ENCODE measurements at regions not wholly inside any gene's neighbourhood (a gene's known extent, or its start where the extent isn't known, plus 50 kb on each side); places are given as distances from the start of the nearest gene placed in this dataset.
"Not testable (repeated sequence)": the region's sequence is repeated elsewhere in the genome, so short reads cannot be mapped to it uniquely, and the experiment has no call there.

DNA sequence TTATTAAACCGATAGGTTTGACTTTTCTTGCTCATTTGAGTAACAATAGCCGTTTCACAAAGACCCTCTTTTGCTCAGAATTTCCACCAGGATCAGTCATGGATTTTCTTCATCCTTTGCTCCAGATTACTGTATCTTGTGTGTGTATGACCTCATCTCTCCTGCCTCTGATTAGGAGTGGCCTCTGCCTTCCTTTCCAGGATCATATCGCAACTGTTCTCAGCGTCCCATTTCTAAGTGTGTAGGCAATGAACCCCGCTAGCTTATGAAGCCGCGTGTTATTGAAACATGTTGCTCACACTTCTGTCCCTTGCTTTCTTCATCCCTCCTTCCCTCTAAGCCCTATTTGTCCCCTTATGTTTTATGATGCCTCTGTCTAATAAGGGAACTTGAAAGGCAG lies 169.8 kb upstream of the RPS23 start:
- no peak overlapping the region for H3K4me3 ChIP-seq (ENCODE audit: low read length in 3 of 3)
- H3K9me3 ChIP-seq (ENCODE audit: control insufficient read depth in 3 of 3, low read length in 3 of 3), result peaks cover 0 to 2% (median 0%) of the 10 kb centered on the region in 3 donors
- H3K27ac ChIP-seq (ENCODE audit: low read depth, low read length), result peak overlapping the region; percentile 58
- no peaks in the 10 kb centered on the region for H3K36me3 ChIP-seq (ENCODE audit: control insufficient read depth in 3 of 3, insufficient read depth in 3 of 3, low read length in 3 of 3)
- H3K4me1 ChIP-seq (ENCODE audit: control insufficient read depth in 3 of 3, insufficient read depth in 3 of 3, low read length in 3 of 3), result peaks cover 0 to 11% (median 0%) of the 10 kb centered on the region in 3 donors
- H3K27me3 ChIP-seq (ENCODE audit: control insufficient read depth in 3 of 3, insufficient read depth in 3 of 3, low read length in 3 of 3), result no peaks in the 10 kb centered on the region
- H3K9ac ChIP-seq (ENCODE audit: low read depth in 1 of 3, low read length in 3 of 3), result no peak overlapping the region

DNA sequence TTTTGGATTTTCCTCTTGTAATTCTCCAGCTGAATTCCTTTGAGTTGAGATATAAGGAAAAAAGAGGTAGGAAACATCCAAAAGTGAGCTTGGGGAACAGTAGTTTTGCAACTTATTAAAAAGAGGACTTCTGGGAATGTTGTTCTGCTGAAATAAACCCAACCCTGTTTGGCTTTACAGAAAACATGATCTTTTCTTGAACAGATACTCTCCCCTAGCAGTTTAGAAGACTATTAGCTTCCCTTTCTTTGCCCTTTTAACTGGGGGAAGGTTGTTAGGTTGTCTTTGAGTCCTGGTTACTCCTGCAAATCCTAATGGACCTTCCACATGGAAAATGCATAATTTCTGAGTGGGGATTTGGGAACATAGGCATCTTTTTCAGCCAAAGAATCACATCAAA lies 168.7 kb upstream of the RPS23 start:
- no peaks in the 10 kb centered on the region for H3K27me3 ChIP-seq (ENCODE audit: control insufficient read depth in 3 of 3, insufficient read depth in 3 of 3, low read length in 3 of 3)
- H3K27ac ChIP-seq (ENCODE audit: low read depth, low read length), result peak overlapping the region; percentile 58
- no peaks in the 10 kb centered on the region for H3K36me3 ChIP-seq (ENCODE audit: control insufficient read depth in 3 of 3, insufficient read depth in 3 of 3, low read length in 3 of 3)
- H3K4me1 ChIP-seq (ENCODE audit: control insufficient read depth in 3 of 3, insufficient read depth in 3 of 3, low read length in 3 of 3), result peaks cover 0 to 11% (median 0%) of the 10 kb centered on the region in 3 donors
- H3K9me3 ChIP-seq (ENCODE audit: control insufficient read depth in 3 of 3, low read length in 3 of 3), result peaks cover 0 to 2% (median 0%) of the 10 kb centered on the region in 3 donors
- no peak overlapping the region for H3K4me3 ChIP-seq (ENCODE audit: low read length in 3 of 3)
- H3K9ac ChIP-seq (ENCODE audit: low read depth in 1 of 3, low read length in 3 of 3), result no peak overlapping the region

DNA sequence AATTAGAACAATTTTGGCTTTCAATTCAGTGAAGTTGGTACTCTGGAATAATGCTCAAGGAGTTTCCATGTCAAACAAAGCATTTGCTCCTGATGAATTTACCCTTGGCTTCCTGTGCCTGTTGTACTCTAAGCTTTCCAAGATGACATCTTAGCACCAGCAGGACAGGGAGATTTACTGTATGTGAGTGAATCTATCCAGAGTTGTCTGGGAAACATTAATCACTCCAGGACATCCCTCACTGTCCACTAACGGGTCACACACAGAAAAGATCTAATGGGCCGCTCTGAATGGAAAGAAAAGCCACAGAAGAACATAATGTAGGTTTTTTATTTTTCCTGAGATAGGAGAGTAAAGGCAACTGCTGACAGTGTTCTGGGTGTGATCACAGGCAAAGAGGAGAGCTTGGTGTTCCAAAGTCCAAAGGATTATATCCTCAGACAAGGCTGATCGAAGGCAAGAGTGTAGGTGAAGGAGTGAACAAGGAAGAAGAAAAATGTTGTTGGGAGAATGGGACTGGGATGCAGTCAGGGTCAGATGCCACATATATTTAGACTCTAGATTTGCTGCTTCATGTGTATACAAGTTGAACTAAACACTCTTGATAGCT lies 167.7 kb upstream of the RPS23 start:
- H3K27ac ChIP-seq (ENCODE audit: low read depth, low read length), result peak overlapping the region; percentile 25
- no peaks in the 10 kb centered on the region for H3K27me3 ChIP-seq (ENCODE audit: control insufficient read depth in 3 of 3, insufficient read depth in 3 of 3, low read length in 3 of 3)
- no peak overlapping the region for H3K9ac ChIP-seq (ENCODE audit: low read depth in 1 of 3, low read length in 3 of 3)
- H3K4me1 ChIP-seq (ENCODE audit: control insufficient read depth in 3 of 3, insufficient read depth in 3 of 3, low read length in 3 of 3), result peaks cover 0 to 11% (median 0%) of the 10 kb centered on the region in 3 donors
- no peak overlapping the region for H3K4me3 ChIP-seq (ENCODE audit: low read length in 3 of 3)
- H3K36me3 ChIP-seq (ENCODE audit: control insufficient read depth in 3 of 3, insufficient read depth in 3 of 3, low read length in 3 of 3), result no peaks in the 10 kb centered on the region
- no peaks in the 10 kb centered on the region for H3K9me3 ChIP-seq (ENCODE audit: control insufficient read depth in 3 of 3, low read length in 3 of 3)

DNA sequence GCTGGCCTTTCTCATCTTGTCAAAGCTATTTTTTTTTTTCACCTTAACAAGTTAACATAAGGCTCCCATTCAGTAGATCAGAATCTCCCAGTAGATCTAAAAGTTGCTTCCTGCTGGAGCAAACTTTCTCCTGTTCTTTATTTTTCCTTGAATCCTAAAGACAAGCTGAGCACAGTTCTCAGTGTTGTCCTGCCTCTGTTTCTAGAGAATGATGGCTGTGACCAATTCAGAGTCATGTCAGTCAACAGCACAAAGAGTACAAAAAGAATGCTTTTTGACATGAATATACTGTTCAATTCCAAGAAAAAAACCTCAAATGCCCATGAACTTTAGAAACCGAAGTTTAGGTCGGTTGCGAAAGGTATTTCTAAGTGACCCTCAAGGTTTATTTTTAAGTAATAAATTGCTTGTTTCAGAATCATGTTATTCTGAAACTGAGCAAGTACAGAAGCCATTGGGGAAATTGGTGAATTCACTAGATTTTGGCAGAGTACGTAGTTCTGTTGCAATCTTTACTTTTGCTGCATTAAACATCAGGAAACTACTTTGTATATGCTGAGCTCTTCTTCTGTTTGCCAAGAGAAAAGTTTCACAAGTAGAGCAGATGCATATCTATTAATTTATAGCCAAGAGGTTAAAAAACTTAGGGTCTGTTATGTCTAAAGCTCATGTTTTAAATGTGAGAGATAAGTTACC lies 161.7 kb upstream of the RPS23 start:
- no peaks in the 10 kb centered on the region for H3K36me3 ChIP-seq (ENCODE audit: control insufficient read depth in 3 of 3, insufficient read depth in 3 of 3, low read length in 3 of 3)
- no peaks in the 10 kb centered on the region for H3K27me3 ChIP-seq (ENCODE audit: control insufficient read depth in 3 of 3, insufficient read depth in 3 of 3, low read length in 3 of 3)
- H3K9me3 ChIP-seq (ENCODE audit: control insufficient read depth in 3 of 3, low read length in 3 of 3), result no peaks in the 10 kb centered on the region
- H3K4me1 ChIP-seq (ENCODE audit: control insufficient read depth in 3 of 3, insufficient read depth in 3 of 3, low read length in 3 of 3), result no peaks in the 10 kb centered on the region
- no peak overlapping the region for H3K9ac ChIP-seq (ENCODE audit: low read depth in 1 of 3, low read length in 3 of 3)
- no peak overlapping the region for H3K4me3 ChIP-seq (ENCODE audit: low read length in 3 of 3)
- no peak overlapping the region for H3K27ac ChIP-seq (ENCODE audit: low read depth, low read length)

DNA sequence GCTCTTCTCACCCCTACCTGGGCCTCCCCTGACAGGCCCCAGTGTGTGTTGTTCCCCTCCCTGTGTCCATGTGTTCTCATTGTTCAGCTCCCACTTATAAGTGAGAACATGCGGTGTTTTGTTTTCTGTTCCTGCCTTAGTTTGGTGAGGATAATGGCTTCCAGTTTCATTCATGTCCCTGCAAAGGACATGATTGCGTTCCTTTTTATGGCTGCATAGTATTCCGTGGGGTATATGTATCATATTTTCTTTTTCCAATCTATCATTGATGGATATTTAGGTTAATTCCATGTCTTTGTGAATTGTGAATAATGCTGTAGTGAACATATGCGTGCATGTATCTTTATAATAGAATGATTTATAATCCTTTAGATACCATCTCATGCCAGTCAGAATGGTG lies 159.4 kb upstream of the RPS23 start:
- H3K36me3 ChIP-seq (ENCODE audit: control insufficient read depth in 3 of 3, insufficient read depth in 3 of 3, low read length in 3 of 3); H3K4me3 ChIP-seq (ENCODE audit: low read length in 3 of 3); H3K4me1 ChIP-seq (ENCODE audit: control insufficient read depth in 3 of 3, insufficient read depth in 3 of 3, low read length in 3 of 3); H3K27me3 ChIP-seq (ENCODE audit: control insufficient read depth in 3 of 3, insufficient read depth in 3 of 3, low read length in 3 of 3); H3K27ac ChIP-seq (ENCODE audit: low read depth, low read length); H3K9me3 ChIP-seq (ENCODE audit: control insufficient read depth in 3 of 3, low read length in 3 of 3); H3K9ac ChIP-seq (ENCODE audit: low read depth in 1 of 3, low read length in 3 of 3): not testable (repeated sequence)

DNA sequence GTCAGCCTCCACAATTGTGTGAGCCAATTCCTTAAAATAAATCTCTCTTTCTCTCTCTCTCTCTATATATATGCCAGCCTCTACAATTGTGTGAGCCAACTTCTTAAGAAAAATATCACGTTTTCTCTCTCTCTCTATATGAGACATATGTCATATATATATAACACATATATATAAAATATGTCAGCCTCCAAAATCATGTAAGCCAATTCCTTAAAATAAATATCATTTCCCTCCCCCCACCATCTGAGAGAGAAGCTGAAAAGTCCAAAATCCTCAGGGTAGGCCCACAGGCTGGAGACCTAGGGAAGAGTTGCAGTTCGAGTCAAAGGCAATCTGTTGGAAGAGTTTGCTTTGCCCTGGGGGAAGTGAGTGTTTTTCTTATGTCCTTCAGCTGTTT lies 158.1 kb upstream of the RPS23 start:
- no peak overlapping the region for H3K9ac ChIP-seq (ENCODE audit: low read depth in 1 of 3, low read length in 3 of 3)
- no peaks in the 10 kb centered on the region for H3K27me3 ChIP-seq (ENCODE audit: control insufficient read depth in 3 of 3, insufficient read depth in 3 of 3, low read length in 3 of 3)
- no peaks in the 10 kb centered on the region for H3K9me3 ChIP-seq (ENCODE audit: control insufficient read depth in 3 of 3, low read length in 3 of 3)
- no peak overlapping the region for H3K4me3 ChIP-seq (ENCODE audit: low read length in 3 of 3)
- no peaks in the 10 kb centered on the region for H3K36me3 ChIP-seq (ENCODE audit: control insufficient read depth in 3 of 3, insufficient read depth in 3 of 3, low read length in 3 of 3)
- H3K4me1 ChIP-seq (ENCODE audit: control insufficient read depth in 3 of 3, insufficient read depth in 3 of 3, low read length in 3 of 3), result no peaks in the 10 kb centered on the region
- H3K27ac ChIP-seq (ENCODE audit: low read depth, low read length), result no peak overlapping the region

DNA sequence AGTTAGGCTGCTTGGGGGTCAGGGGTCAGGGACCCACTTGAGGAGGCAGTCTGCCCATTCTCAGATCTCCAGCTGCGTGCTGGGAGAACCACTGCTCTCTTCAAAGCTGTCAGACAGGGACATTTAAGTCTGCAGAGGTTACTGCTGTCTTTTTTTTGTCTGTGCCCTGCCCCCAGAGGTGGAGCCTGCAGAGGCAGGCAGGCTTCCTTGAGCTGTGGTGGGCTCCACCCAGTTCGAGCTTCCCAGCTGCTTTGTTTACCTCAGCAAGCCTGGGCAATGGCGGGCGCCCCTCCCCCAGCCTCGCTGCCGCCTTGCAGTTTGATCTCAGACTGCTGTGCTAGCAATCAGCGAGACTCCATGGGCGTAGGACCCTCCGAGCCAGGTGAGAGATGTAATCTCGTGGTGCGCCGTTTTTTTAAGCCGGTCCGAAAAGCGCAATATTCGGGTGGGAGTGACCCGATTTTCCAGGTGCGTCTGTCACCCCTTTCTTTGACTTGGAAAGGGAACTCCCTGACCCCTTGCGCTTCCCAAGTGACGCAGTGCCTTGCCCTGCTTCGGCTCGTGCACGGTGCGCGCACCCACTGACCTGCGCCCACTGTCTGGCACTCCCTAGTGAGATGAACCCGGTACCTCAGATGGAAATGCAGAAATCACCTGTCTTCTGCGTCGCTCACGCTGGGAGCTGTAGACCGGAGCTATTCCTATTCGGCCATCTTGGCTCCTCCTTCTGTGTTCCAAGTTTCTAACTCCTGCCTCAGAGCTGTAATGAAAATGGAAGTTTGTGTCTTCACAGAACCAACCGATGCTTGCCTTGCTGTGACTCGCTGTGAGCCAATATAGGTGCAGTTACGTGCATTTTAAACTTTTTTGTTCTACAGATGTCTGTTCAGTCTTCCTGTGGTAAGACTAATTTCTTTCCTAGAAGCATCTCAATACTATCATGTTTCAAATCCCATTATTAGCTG lies 156.8 kb upstream of the RPS23 start:
- not testable (repeated sequence) for H3K27me3 ChIP-seq (ENCODE audit: control insufficient read depth in 3 of 3, insufficient read depth in 3 of 3, low read length in 3 of 3); H3K9me3 ChIP-seq (ENCODE audit: control insufficient read depth in 3 of 3, low read length in 3 of 3); H3K9ac ChIP-seq (ENCODE audit: low read depth in 1 of 3, low read length in 3 of 3)

DNA sequence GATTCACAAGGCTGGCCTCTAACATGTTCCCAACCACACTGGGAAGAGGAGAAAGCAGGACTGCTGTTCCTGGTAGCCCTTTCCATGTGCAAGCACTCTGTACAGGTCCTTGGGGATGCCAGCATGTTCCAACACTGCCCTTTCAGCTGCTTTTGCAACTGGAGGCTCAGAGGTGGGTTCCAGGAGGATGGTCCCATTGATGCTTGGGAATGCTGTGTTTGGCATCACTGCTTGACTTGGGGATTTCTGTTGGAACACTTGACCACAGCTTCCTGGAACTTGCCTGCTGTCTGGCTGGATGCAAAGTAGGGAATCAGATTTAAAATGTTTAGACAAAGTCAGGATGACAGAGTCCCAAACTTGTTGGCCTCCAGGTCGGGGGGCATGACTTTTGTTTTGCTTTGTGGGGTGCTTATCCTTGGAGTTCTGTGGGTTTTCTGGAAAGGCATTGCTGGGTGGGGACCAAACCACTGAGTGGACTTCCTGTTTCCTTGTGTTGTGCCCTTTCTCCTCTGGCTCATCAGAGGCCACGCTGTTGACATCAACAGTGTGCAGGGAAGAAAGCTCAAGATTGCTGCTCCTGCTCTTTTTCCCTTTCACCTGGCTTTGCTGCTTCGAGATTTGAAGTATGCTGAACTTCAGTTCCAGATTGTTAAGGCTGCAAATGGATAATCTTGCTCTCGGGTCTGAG lies 148.5 kb upstream of the RPS23 start:
- Histone ChIP-seq H3K27me3 (ENCODE audit: control insufficient read depth in 3 of 3, insufficient read depth in 3 of 3, low read length in 3 of 3) (no peaks in the 10 kb centered on the region), H3K36me3 (ENCODE audit: control insufficient read depth in 3 of 3, insufficient read depth in 3 of 3, low read length in 3 of 3) (no peaks in the 10 kb centered on the region), H3K27ac (ENCODE audit: low read depth, low read length) (peak overlapping the region; percentile 33), H3K4me3 (ENCODE audit: low read length in 3 of 3) (no peak overlapping the region), H3K9ac (ENCODE audit: low read depth in 1 of 3, low read length in 3 of 3) (no peak overlapping the region), H3K9me3 (ENCODE audit: control insufficient read depth in 3 of 3, low read length in 3 of 3) (no peaks in the 10 kb centered on the region), H3K4me1 (ENCODE audit: control insufficient read depth in 3 of 3, insufficient read depth in 3 of 3, low read length in 3 of 3) (peaks cover 0 to 4% (median 3%) of the 10 kb centered on the region in 3 donors)

More for the DNA sequence above, 156.8 kb upstream of the RPS23 start:
- H3K4me1 ChIP-seq (ENCODE audit: control insufficient read depth in 3 of 3, insufficient read depth in 3 of 3, low read length in 3 of 3); H3K27ac ChIP-seq (ENCODE audit: low read depth, low read length); H3K36me3 ChIP-seq (ENCODE audit: control insufficient read depth in 3 of 3, insufficient read depth in 3 of 3, low read length in 3 of 3); H3K4me3 ChIP-seq (ENCODE audit: low read length in 3 of 3): not testable (repeated sequence)

DNA sequence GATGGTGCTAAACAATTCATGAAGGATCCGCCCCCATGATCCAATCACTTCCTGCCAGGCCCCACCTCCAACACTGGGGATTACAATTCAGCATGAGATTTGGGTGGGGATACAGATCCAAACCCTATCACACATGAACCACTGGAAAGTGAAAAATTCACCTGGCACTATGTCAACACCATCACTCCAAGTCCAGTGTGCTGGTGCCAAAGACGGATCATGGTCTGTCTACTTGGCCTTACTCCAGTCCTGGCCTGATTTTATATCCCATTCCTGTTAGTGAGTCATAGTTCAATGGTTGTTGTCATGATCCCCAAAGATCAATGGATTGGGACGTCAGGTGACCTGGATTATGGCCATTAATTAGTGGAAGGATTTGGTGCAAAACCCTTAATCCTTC lies 147.4 kb upstream of the RPS23 start:
- Histone ChIP-seq H3K4me1 (ENCODE audit: control insufficient read depth in 3 of 3, insufficient read depth in 3 of 3, low read length in 3 of 3) (peaks cover 0 to 4% (median 3%) of the 10 kb centered on the region in 3 donors), H3K9me3 (ENCODE audit: control insufficient read depth in 3 of 3, low read length in 3 of 3) (no peaks in the 10 kb centered on the region), H3K36me3 (ENCODE audit: control insufficient read depth in 3 of 3, insufficient read depth in 3 of 3, low read length in 3 of 3) (no peaks in the 10 kb centered on the region), H3K27me3 (ENCODE audit: control insufficient read depth in 3 of 3, insufficient read depth in 3 of 3, low read length in 3 of 3) (no peaks in the 10 kb centered on the region), H3K9ac (ENCODE audit: low read depth in 1 of 3, low read length in 3 of 3) (no peak overlapping the region), H3K4me3 (ENCODE audit: low read length in 3 of 3) (no peak overlapping the region), H3K27ac (ENCODE audit: low read depth, low read length) (peak overlapping the region; percentile 33)

Data from skeletal muscle tissue (tissue), 3 donors.